ENCODE measurements at regions not wholly inside any gene's neighbourhood (a gene's known extent, or its start where the extent isn't known, plus 50 kb on each side); places are given as distances from the start of the nearest gene placed in this dataset. TPM values are rescaled to one million over a fixed set of nuclear protein-coding genes. Genes with fewer than 3 reads are reported as not detected.

Small RNA genes lying in the stretch of these regions (small RNA-seq; reads per million reads assigned to genes)
- not detected for gene AC140063.1 (ENCODE audit: low replicate concordance)
- gene RNA5SP376 (ENCODE audit: low replicate concordance): not detected
